GM18909 (cell line): ENCODE measurements at regions not wholly inside any gene's neighbourhood (a gene's known extent, or its start where the extent isn't known, plus 50 kb on each side); places are given as distances from the start of the nearest gene placed in this dataset.
A peak's percentile ranks its signal among the peaks of the same experiment; 100 is the strongest.

ENCODE experiments used
- ATAC-seq: cut with Tn5 transposase; IDR thresholded peaks from one replicate; pipeline ENCODE4 v1.9.1; 2021; ENCODE audit warnings: mild to moderate bottlenecking; ENCODE audit not compliant: unreplicated experiment, poor library complexity

DNA sequence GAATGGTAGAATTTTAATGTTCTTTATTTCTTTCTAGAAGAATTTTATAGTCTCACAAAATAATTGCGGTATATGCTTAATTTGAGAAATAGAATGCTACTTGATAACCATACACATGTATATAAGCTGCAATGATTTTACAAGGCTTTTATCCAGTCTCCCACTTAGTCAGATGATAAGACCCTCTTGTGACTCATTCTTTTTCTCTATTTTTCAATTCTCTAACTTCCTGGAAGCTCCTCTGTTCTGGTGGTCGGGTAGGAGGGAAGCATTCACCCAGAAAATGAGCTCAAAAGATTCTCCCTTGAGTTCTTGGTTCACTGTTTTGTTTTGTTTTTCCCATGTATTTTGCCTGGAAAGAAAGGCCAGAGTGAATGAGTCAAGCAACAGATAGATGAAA is 546.6 kb downstream of the INHBA start:
- no peak for ATAC-seq

DNA sequence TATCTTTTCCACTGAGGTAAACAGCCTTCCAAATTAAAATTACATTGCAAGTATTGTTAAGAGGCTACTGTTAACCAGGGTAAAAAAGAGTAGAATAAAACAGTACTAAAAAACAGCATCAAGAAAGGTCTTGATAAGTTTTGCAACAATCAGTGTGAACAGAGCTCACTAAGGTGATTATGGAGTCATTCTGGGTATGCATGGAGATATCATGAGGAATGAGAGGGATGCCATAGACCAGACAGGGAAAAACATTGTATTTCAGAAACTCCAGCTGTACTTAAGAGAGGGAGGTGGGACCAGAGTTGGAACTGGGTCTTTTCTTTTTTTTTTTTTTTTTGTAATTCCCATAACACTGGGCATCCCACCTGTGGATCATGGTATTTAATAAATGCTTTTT is 549.6 kb downstream of the INHBA start:
- ATAC-seq, result no peak

DNA sequence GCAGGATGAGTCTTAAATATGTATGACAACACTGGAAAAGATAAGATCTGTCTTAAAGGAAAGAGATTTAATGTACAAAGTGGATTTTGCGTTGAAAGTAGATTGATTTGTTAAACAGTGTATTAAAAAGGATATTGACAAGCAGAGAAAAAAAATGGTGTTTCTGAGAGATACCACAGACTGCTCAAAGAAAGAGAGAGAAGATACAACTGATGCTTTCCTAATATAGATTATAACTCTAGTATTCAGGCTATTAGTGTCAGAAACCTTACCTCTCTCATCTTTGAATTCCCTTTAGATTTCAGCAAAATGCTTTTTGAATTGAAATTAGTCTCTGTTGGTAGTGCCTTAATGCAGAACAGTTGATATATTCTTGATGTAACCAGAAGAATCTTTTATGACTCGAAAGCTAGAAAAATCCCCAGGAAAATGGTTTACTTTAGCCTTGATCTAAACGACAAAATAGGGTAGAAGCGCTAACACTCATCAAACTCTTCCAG is 550.7 kb downstream of the INHBA start:
- no peak for ATAC-seq

GRCh38 chr7:41149576-41149975 is 553.3 kb downstream of the INHBA start:
- no peak for ATAC-seq

GRCh38 chr7:41148521-41148951 is 554.4 kb downstream of the INHBA start:
- ATAC-seq, result no peak

DNA sequence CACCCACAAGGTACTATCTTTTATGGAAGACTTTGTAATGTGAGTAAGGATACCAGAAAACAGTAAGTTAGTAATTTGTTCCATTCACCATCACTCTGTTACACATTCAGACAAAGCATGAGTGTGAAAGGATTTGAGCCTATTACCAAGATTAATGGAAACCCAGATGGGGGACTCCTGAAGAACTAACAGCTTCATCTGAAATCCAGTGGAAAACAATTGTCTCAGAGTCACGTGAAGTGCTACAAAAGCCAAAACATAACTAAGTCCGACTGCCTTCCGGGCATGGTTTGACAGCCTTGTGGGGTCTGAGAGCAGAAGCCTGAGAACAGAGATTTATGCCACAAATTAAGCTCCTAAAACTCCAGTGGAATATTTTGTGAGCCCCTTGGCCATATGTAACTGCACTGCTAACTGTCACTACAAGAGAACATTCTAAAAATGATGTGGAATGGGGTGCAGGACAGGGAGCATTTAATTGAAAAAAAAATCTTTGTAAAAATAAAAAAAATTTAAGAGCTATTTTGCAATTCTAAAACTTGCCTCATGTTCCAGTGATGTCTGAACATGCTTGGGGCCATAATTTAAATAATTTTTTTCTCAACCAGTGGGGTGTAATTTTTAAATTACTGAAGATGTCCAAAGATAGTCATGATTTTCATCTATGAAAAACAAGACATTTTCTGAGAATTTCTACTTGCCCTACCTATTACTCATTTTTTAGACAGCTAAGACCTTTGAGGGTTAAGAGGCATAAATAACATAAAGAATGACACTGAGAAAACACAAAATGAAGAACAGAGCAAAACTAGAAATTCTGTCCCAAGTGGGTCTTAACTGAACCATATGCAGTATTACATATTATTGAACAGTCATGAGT is 555.0 kb downstream of the INHBA start:
- no peak for ATAC-seq

DNA sequence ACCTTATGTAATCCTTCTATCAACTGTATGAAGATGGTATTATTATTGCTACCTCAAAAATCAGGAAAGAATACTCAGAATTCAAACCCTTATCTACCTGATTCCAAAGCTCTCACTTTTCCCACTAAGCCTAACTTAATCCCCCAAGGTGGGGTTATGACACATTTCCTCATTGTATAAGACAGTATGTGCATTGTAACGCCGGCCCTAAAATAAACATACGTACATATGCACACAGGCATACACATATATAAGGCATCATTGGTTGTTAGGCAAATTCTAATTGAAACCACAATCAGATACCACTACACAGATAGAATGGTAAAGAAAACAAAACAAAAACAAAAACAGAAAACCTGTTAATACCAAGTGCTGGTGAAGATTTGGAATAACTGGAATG is 556.5 kb downstream of the INHBA start:
- ATAC-seq, result no peak

DNA sequence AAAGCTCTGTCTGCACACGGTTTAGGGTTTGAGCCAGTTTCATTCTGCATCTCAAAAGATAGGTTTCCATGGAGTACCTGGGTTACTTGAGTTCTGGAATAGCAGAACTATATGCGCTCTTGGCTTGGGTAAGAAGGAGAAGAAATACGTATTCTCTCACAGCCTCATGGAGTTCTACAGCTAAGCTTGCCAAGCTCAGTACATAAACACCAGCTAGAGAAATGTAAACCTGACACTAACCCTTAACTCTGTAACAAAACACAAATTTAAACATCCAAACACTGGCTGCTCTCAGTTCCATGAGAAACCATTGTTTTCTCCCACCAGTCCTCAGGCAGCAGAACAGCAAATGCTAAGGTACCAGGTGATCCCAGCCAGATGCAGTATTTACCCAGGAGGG is 557.2 kb downstream of the INHBA start:
- no peak for ATAC-seq

DNA sequence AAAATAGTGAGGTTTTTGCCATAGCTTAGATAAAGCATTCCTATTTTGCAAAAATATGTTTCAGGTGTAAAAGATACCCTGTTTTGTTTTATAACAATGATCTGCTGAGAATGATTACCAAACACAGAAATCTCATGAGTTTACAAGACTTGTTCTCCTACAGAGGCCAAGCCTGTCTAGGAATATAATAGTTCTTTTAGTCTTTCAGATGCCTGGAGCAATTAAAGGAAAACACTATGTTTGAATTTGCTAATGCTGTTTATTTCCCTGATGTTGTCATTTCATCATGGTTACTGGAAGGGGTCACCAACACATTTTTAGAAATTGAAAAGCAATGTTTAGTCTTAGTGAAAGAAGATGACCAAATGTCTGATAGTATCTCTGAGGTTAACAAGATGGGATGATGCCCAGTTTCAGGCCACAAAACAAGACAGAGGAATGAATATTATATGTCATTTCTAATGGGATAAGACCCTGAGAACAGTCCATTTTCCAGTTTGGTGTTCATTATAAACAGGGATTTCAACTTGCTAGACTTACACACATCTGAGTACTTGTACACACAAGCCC is 559.9 kb downstream of the INHBA start:
- no peak for ATAC-seq

GRCh38 chr7:41139789-41140188 is 563.1 kb downstream of the INHBA start:
- ATAC-seq, result no peak

DNA sequence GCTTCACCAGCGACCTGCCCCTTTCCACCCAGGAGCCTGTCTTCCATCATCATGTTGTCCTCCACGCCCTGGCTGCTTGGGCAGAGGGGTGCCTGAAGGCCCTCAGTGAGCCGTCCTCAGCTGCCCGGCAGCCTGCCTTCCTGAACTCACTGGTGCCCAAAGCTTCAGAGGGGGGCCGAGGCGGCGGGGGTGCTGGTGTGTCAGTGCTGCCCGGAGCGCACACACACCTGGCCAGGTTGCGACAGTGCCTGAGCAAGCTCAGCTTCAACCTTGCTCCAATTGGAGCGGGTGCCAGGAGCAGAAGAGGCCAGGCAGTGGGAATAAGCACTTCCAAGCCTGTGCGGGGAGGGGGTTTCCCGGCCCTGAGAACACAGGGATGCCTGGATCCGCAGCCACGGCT is 566.3 kb downstream of the INHBA start:
- ATAC-seq, result no peak

DNA sequence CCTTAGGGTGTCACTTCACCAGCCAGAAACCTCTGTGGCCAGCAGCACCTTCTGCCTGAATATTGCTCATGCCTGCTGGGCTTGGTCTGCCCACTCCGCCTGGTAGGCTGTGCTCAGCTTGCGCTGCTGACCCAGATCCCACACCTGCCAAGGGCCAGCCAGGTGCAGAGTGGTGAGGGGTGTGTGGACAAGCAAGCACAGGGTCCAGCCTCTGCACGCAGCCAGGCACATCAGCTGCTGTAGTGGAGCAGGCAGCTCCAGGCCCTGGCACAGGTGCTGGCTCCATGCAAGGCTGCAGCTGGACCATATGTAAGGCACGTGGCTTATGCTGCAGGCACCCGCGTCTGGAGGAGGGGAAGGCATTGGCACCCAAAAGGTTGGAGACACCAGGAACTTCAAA is 567.4 kb downstream of the INHBA start:
- ATAC-seq, result no peak

GRCh38 chr7:41134300-41135255 is 568.3 kb downstream of the INHBA start:
- ATAC-seq, result peak; percentile 91

DNA sequence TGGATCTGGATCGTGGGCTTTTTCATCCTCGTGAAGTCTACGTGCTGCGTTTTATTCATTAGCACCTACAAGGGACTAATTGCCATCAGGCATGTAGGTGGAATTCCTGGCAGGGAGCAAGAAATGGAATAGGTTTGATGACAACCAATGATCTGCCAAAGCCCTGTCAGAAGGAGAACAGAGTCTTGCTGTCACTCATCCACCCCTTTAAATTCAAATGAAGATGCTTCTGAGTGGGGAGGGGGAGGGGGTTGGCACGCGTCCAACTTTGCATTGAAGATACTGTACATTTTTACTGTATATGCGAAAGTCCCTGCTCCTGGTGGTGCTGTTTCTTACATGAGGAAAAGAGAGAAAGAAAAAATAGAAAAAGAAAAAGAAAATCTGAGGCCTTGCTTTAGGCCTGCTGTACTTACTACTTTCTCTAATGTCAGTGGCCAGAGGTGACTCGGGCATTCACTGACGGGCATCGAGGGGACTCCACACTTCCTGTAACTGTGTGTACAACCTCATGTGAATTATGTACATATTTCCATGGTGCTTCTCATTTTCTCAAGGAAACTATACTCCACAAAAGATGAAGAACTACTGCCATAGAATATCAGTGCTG is 569.1 kb downstream of the INHBA start:
- ATAC-seq, result peak; percentile 30

DNA sequence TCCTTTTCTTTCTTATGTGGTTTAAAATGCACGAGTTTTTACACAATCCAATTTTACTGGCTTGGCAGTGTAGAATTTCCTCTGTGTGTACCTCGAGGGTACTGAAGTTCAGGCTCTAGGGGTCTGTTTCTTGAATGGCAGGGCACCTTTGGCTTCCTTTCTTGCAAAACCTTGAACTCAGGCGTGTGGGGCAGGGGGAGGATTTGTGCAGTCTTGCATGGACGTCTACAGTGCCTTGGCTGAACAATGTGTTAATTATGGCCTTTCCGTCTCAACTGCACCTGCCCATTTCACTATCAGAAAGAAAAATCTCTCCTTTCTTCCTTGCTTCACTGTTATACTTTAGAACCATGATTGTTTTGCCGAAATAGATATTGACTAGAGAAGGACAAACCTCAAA is 570.9 kb downstream of the INHBA start:
- ATAC-seq, result no peak

DNA sequence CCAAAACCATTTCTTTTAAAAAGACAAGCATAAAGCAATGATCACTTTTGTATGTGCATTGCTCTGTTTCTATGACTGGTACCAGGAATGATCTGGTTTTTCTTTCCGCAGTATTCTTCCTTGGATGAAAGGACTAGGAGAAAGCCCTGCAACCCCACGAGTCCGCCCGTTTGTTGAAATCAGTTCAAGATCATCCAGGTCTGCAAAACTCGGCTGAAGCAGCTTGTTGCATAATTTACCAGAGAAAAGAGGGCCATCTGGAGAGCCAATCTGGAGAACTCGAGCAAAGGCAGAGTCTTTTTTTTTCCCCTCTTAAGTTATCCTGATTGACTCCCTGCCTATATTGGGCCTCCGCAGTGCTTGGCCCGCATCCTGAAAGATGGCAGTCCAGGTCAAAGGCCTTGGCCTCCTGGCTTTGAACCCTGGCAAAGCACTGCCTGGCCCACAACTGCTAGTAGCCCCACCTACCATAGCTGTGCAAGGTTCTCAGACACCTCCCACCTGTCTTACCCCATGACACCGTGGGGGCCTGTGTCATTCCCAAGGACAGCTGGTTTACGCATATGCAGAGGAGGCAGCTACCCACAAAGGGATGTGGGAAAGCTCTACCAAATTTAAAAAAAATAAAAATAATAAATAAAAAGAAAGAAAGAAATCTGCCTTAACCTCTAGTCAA is 572.2 kb downstream of the INHBA start:
- no peak for ATAC-seq

- ATAC-seq, result no peak
Measured at GRCh38 chr7:41130086-41130485, 572.8 kb downstream of the INHBA start.

GRCh38 chr7:41125343-41125742 is 577.5 kb downstream of the INHBA start:
- no peak for ATAC-seq

DNA sequence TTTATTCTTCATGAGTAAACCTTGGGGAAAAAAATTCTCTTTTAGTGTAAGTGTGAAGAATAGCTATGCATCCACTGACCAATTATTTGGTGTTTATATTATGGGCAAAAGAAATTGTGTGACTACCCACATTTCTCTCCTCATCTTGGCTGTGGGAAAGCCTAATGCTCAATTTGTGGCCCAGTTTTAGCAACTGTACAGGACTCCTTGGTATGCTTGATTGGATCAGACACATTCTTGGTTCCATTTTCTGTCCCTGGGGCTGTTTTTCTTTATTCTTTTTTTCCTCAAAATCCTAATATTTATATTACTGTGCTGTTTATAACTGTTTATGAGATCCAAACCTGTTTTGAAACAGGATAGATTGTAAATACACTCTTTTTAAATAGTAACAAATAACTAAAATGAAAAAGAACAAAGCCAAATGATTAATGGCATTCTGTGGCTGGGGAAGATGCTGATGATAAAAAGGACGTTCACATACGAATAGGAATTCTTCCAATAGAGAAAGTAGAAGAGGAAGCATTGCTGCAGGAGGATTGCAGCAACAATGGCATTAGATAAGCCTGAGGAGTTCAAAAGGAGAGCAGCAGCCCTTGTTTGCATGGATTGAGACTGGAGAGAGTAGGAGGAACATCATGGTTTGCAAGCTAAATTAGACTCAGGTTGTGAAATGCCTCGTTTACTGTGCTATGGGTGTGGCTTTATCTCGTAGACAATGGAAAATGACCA is 580.5 kb downstream of the INHBA start:
- ATAC-seq, result no peak
